ENCODE measurements at regions not wholly inside any gene's neighbourhood (a gene's known extent, or its start where the extent isn't known, plus 50 kb on each side); places are given as distances from the start of the nearest gene placed in this dataset.

GRCh38 chr4:28009541-28009940, 1148.9 kb downstream of the STIM2 start:
- TF ChIP-seq EZH2phosphoT487 (IDR thresholded peaks at IDR 0.05; ENCODE audit: borderline replicate concordance, low read length), result no peak
- TF ChIP-seq CTCF (IDR thresholded peaks at IDR 0.05; ENCODE audit: low read depth, low read length, poor library complexity, severe bottlenecking), result no peak

Measured in DOHH2 (cell line).